ENCODE measurements at regions not wholly inside any gene's neighbourhood (a gene's known extent, or its start where the extent isn't known, plus 50 kb on each side); places are given as distances from the start of the nearest gene placed in this dataset.
A peak's percentile ranks its signal among the peaks of the same experiment; 100 is the strongest.

GRCh38 chr13:96900986-96901385 is 93.3 kb downstream of the OXGR1 start:
- H3K36me3 ChIP-seq (replicated peaks): no peaks in the 10 kb centered on the region
- in situ Hi-C loops (cut with HindIII; ENCODE audit: low pct_ligation_motif_present, low sequenced_read_pairs): no loop called here
- H3K27ac ChIP-seq: no peak overlapping the region
- DNase-seq: no peak
- no peak overlapping the region for H3K4me3 ChIP-seq (ENCODE audit: low read depth, low read length)
- TF ChIP-seq CTCF (IDR thresholded peaks at IDR 0.05; ENCODE audit: low read depth, low read length, missing control alignments): no peak
- no peaks in the 10 kb centered on the region for H3K27me3 ChIP-seq (replicated peaks)

DNA sequence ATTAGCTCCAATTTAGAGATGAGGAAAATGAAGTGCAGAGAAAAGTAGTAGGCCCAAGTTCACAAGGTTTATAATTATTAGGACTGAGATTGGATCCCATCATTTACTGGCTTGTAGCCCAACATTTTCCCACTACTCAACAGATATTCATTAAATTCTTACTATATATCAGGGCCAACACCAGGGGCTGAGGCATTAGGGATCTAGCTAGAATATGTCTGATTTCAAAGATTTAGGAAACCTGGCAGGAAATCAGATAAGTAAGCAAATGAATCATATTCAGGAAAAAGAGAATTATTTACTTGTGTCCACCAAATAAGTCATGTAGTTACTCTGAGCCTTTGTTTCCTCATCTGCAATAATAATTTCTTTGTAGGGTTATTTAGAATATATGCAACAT is 94.3 kb downstream of the OXGR1 start:
- DNase-seq: no peak
- in situ Hi-C loops (cut with HindIII; ENCODE audit: low pct_ligation_motif_present, low sequenced_read_pairs): no loop called here
- TF ChIP-seq CTCF (IDR thresholded peaks at IDR 0.05; ENCODE audit: low read depth, low read length, missing control alignments): no peak
- H3K27ac ChIP-seq: no peak overlapping the region
- no peaks in the 10 kb centered on the region for H3K27me3 ChIP-seq (replicated peaks)
- H3K36me3 ChIP-seq (replicated peaks): no peaks in the 10 kb centered on the region
- no peak overlapping the region for H3K4me3 ChIP-seq (ENCODE audit: low read depth, low read length)

DNA sequence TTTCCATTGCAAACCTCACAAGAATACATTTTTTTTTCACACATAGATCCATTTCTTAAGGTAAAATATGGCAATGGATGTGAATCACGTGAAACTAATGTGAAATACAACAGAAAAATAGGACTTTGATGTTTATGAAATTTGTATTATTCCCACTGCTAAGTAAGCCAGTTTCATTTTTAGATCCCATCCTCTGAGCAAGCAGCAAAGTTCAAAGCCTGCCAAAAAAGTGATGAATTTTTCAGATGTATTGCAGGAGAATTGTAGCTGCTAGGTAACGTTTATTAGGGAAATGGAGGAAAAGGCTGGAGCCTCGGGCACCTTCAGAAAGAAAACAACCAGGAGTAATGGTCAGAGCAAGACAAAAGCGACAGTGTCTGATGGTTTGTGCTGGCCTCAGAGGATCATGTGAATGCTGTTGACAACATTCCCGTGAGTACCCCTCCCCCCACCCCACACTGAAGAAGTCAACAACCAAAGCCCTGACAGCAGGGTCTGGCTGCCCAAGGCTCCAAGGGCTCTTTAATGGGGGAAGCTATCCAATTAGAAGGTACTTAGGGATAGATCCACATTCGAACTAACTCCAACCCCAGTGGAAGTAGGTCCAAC is 95.5 kb downstream of the OXGR1 start:
- TF ChIP-seq CTCF (IDR thresholded peaks at IDR 0.05; ENCODE audit: low read depth, low read length, missing control alignments): no peak
- H3K27me3 ChIP-seq (replicated peaks): no peaks in the 10 kb centered on the region
- no peak overlapping the region for H3K4me3 ChIP-seq (ENCODE audit: low read depth, low read length)
- no peaks in the 10 kb centered on the region for H3K36me3 ChIP-seq (replicated peaks)
- no peak overlapping the region for H3K27ac ChIP-seq
- DNase-seq: no peak
- in situ Hi-C loops (cut with HindIII; ENCODE audit: low pct_ligation_motif_present, low sequenced_read_pairs): no loop called here

DNA sequence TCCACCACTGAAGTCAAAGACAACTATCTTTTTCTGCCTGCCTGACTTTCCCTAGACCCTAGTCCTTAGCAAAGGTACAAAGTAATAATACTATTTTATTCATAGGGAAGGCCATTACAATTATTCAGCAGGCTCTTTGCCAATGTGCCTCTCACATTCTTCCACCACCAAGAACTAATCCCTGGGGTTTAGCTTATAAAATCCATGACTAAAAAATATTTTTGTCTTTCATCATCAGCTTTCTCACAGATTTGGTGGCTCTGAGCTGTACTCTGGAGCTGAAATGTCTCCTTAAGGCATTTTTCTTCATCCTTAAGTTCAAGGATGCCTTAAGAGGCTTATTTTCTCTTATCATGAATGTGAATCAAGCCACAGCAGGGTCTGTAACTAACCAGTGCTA is 96.1 kb downstream of the OXGR1 start:
- Histone ChIP-seq H3K27ac (no peak overlapping the region), H3K27me3 (replicated peaks) (no peaks in the 10 kb centered on the region), H3K4me3 (ENCODE audit: low read depth, low read length) (no peak overlapping the region), H3K36me3 (replicated peaks) (no peaks in the 10 kb centered on the region)
- in situ Hi-C loops (cut with HindIII; ENCODE audit: low pct_ligation_motif_present, low sequenced_read_pairs): no loop called here
- TF ChIP-seq CTCF (IDR thresholded peaks at IDR 0.05; ENCODE audit: low read depth, low read length, missing control alignments): no peak
- DNase-seq: peak; percentile 41
